Daoy (cell line): ENCODE measurements at regions not wholly inside any gene's neighbourhood (a gene's known extent, or its start where the extent isn't known, plus 50 kb on each side); places are given as distances from the start of the nearest gene placed in this dataset.
"Not testable (repeated sequence)": the region's sequence is repeated elsewhere in the genome, so short reads cannot be mapped to it uniquely, and the experiment has no call there.

Source experiments
- DNase-seq: peaks from one replicate; pipeline ENCODE4 v3.0.0-alpha.2; 2015; ENCODE audit warnings: low read depth

DNA sequence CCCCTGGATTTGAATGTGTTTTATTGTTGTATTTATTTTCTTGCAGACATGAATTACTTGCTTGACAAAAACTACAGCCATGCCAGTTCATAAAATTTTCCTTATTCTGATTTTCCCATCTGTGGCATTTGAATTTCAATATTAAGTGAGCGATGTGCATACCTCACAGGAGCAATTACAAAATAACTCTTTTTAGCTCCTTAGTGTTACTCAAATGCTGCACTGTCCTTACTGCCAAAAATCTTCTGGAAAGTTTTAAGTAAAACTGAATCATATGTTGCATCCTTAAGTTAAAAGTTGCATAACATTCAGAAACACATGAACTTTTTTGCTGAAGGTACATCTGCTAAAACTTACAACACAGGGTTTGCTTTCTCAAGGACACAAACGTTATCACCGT lies 120.1 kb downstream of the OR4M2 start:
- DNase-seq, result not testable (repeated sequence)

DNA sequence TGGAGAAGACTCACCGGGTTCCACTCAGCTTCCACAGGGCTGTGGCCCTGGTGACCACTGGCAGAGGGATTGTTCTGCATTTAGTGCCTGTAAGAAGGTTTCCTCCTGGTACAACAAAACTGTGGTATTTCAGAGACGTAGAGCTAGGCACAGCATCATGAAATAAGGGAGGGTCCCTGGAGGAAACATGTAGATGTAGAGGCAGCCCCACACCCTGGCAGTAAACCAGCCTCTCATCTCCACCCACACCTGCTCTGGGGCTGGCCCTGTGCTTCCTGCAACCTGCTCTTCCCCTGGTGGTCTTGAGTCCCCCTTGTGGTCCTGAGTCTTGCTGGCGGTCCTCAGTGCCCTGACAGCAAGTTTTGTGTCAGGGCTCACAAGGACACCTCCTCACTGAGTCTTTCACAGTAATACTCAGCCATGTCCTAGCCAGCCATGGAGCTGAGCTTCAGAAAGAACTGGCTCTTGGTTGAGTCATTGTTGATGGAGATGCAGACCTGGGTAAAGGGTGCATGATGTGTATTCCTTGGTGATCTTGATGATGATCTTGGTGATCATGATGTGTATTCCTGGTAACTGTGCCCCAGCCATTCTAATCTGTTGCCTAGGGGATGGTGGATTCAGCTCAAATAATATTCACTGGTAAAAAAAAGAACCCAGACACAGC lies 121.8 kb downstream of the OR4M2 start:
- DNase-seq, result not testable (repeated sequence)

GRCh38 chr15:22203208-22203607 lies 122.9 kb downstream of the OR4M2 start:
- DNase-seq, result not testable (repeated sequence)

GRCh38 chr15:22209086-22209485 lies 128.8 kb downstream of the OR4M2 start:
- not testable (repeated sequence) for DNase-seq

DNA sequence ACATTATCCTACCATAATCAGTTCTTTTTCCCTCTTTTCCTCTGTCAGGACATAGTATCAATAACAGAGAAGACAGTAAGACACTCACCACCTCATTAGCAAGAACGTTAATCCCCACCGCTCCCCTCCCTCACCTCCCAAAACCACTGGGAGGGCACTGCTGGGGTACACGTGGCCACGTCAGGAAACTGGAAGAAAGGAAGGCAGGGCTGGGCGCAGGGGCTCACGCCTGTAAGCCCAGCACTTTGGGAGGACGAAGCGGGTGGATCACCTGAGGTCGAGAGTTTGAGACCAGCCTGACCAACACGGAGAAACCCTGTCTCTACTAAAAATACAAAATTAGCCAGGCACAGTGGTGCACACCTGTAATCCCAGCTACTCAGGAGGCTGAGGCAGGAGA lies 142.3 kb downstream of the OR4M2 start:
- not testable (repeated sequence) for DNase-seq

DNA sequence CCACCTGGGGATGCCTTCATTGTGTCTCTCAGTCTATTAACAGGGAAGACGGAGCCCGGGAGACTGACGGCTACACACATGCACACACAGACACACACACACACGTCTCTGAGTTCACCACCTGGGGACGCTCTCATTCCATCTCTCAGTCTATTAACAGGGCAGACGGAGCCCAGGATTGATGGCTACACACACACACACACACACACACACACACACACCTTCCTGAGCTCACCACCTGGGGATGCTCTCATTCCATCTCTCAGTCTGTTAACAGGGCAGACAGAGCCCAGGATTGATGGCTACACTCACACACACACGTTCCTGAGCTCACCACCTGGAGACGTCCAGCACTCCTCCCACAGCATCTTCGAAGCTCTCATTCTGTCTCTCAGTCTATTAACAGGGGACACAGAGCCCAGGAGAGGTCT lies 143.9 kb downstream of the OR4M2 start:
- DNase-seq, result peak; percentile 54

DNA sequence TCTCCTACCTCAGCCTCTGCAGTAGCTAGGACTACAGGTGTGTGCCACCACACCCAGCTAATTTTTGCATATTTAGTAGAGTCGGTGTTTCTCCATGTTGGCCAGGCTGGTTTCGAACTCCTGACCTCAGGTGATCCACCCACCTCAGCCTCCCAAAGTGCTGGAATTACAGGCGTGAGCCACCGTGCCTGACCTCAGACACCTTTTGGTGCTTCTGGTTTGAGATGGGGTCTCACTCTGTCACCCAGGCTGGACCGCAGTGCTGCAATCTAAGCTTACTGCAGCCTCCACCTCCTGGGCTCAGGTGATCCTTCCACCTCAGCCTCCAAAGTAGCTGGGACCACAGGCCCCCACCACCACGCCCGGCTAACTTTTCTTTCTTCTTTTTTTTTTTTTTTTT lies 144.6 kb downstream of the OR4M2 start:
- not testable (repeated sequence) for DNase-seq

DNA sequence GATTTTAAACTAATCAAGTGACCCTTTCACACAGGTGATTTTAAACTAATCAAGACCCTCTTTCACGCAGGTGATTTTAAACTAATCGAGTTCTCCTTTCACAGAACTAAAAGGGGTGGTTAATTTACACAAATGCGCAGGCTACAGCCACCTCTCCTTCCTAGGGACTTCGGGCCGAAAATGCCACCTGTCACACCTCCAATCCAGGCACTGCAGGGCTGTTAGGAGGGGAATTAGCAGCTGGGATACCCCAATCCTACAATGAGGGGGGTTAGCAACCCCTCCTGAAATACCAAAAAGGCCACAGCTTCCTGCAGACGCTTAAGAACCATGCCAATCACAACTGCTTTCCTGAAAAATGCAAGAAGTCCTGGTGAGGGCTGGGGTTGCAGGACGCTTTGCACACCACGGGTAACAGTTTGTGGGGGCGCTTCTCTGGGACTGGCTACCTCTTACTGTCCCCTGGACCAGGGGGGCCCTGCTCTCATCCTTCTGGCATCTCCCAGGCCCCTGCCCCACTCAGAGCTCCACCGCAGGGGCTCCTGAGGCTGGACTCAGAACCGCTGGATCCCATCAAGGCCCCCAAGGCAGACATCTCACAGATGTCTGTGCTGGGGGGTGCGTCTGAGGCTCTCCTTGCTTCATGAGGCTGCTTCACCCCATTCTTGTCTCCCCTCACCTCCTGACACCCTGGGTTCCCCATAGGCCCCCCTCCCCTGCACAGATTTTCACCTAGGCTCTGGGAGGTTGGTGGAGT lies 145.9 kb downstream of the OR4M2 start:
- DNase-seq, result no peak

DNA sequence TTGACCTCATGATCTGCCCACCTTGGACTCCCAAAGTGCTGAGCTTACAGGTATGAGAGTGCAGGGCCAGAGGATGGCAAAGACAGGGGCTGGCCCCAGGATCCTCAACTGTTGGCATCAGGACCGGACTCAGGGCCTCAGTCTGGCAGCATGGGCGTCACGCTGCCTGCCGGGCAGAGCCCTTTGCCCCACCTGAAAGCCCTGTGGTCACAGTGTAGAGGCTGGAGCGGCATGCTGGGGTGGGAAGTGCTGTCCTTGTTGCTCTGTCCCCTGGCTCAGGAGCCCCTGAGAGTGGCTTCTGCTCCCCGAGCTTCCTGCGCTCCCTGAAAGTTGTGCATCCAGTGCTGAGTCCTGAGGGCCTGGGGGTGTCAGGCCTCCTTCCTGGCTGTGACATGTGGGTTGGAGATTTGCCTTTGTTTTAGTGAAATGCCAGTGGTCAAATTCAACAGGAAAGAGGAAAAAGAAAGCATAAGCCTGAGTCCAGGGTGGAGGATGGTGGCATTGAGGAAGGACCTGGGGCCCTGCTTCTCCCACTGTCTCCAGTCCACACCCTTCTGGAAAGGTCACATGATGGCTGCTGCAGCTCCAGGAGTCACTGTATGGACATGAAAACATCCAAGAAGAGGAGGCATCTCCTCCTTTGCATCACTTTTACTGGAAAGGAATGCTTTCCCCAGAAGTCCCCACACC lies 147.2 kb downstream of the OR4M2 start:
- no peak for DNase-seq

- no peak for DNase-seq
Measured at GRCh38 chr15:22228101-22228762, 147.9 kb downstream of the OR4M2 start.

GRCh38 chr15:22229990-22230819 lies 149.9 kb downstream of the OR4M2 start:
- DNase-seq, result no peak

DNA sequence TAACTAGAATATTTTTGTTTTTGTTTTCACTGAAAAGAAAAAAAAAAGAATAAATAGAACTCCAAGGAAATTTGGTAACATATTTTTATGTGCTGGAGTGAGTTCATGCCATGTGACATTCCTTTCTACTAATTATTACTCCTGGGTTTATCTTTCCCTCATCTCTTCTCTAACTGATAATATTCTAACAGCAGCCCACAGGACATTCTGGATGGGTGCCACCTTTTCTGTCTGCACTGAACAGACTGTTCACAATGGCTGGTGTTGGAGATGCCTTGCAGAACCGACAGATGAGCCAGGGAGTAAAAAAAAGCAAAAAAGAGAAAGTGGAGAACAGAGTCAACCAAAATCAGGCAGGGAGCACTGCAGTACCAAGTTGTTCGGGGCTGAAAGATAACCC lies 151.3 kb downstream of the OR4M2 start:
- no peak for DNase-seq

DNA sequence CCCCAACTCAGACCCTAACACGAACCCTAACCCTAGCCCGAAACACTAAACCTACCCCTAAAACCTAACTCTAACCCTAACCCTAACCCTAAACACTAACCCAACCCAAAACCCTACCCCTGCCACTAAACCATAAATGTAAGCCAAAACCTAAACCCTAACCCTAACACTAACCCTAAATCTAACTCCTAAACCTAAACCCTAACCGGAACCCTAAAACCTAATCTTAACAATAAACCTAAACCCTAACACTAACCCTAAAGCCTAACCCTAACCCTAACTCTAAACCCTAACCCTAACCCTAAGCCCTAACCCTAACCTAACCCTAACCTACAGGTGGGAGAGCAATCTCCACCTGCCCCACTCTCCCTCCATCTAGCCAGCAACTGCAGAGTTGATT lies 152.3 kb downstream of the OR4M2 start:
- no peak for DNase-seq

- not testable (repeated sequence) for DNase-seq
Measured at GRCh38 chr15:22235261-22235930, 155.1 kb downstream of the OR4M2 start.

- DNase-seq, result no peak
Measured at GRCh38 chr15:22236469-22236868, 156.1 kb downstream of the OR4M2 start.

GRCh38 chr15:22237891-22238275 lies 157.6 kb downstream of the OR4M2 start:
- DNase-seq, result no peak

DNA sequence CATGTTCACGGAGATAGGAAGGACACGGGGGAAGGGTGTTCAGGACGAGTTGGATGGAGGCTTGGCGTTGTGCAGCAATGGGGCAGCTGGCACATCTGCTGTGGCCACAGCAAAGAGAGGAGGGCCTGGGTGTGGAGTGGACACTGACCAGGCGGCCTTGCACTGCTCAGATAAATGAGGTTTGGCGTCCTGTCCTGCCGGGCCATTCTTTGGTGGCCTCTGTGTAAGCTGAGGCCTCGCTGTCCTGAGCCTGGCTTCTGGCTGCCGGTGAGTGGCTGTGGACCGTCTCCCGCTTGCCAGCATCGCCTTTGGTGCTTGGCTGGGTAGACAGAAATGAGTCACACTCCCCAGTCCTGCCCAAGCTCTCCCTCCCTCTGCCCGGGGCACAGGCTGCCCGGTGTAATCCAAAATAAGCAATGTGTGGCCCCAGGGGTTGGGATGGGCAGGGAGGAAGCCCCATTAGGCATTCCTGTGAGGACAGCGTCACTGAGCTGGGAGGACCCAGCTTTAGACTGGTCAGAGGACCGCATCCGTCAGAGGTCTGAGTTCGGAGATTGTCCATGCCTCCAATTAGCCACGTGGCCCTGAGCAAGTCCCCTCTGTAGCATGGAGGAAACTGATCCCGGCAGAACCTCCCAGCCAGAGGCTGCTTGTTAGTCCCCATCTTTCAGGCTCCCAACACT lies 158.1 kb downstream of the OR4M2 start:
- peak; percentile 71 for DNase-seq

DNA sequence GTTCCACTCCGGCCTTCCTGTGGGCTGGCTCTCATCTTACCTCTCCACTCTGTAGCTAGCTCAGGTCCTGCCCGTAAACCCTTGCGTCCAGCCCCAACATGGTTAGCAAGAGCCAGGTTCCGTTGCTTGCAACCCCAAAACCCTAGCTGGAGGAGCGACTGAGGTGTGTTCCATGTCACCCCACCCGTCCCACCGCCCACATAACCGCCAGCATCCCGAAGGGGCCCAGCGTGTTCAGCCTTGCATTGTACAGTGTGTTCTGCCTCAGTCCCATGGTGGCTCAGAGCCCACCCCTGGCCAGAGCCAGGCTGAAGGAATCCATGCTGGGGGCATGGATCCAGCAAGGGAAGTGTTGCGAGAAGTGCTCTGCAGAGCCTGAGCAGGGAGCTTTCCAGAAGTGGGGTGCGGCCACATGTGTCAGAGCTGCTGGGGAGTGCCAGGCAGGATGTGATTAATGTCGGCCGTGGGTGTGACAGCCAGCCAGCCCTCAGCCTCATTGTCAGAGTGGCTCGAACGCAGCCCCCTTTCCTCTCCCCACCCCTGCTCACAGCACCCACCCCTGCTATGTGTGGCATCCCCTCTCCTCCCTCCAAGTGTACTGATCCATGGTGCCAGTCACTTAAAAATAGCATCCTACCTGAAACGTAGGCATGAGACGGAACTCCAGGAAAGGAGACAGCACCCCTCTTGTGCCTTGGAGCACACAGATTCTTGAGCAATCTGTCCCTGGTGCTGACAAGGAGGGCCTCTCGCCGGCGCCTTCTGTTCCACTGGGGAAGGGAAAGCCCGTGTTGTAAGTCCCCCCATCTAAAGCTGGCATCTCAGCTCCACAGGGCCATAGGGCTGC lies 158.9 kb downstream of the OR4M2 start:
- peak; percentile 49 for DNase-seq

- no peak for DNase-seq
Measured at GRCh38 chr15:22239806-22240180, 159.5 kb downstream of the OR4M2 start.
